Immature natural killer cell (primary cell): ENCODE measurements at regions not wholly inside any gene's neighbourhood (a gene's known extent, or its start where the extent isn't known, plus 50 kb on each side); places are given as distances from the start of the nearest gene placed in this dataset.

Experiments
- DNase-seq, 3 donors: peaks; one replicate each; pipeline ENCODE4 v3.0.0; 2022; ENCODE audit warnings: mixed read lengths in 1 of 3
- H3K27ac Mint-ChIP-seq, 6 donors: one replicate each; pipeline ENCODE4 v1.8.0; 2020; ENCODE audit warnings: mixed read lengths in 6 of 6, mild to moderate bottlenecking in 5 of 6, inconsistent platforms in 4 of 6, moderate library complexity in 3 of 6
- H3K27me3 Mint-ChIP-seq, 3 donors: one replicate each; pipeline ENCODE4 v1.8.0; 2020 to 2021; ENCODE audit warnings: low read depth in 3 of 3, mild to moderate bottlenecking in 3 of 3, mixed read lengths in 3 of 3, moderate library complexity in 3 of 3, inconsistent platforms in 1 of 3
- H3K36me3 Mint-ChIP-seq, 3 donors: one replicate each; pipeline ENCODE4 v1.8.0; 2020; ENCODE audit warnings: mixed read lengths in 3 of 3, inconsistent platforms in 2 of 3, mild to moderate bottlenecking in 2 of 3
- H3K4me1 Mint-ChIP-seq, 2 donors: one replicate each; pipeline ENCODE4 v1.8.0; 2020; ENCODE audit warnings: inconsistent platforms in 2 of 2, mild to moderate bottlenecking in 2 of 2, mixed read lengths in 2 of 2, moderate library complexity in 1 of 2
- H3K4me3 Mint-ChIP-seq, 5 donors: one replicate each; pipeline ENCODE4 v1.8.0; 2020; ENCODE audit warnings: mild to moderate bottlenecking in 5 of 5, mixed read lengths in 5 of 5, inconsistent platforms in 3 of 5, moderate library complexity in 3 of 5
- H3K9me3 Mint-ChIP-seq, 6 donors: one replicate each; pipeline ENCODE4 v1.8.0; 2020; ENCODE audit warnings: mild to moderate bottlenecking in 6 of 6, mixed read lengths in 6 of 6, inconsistent platforms in 4 of 6, moderate library complexity in 3 of 6

DNA sequence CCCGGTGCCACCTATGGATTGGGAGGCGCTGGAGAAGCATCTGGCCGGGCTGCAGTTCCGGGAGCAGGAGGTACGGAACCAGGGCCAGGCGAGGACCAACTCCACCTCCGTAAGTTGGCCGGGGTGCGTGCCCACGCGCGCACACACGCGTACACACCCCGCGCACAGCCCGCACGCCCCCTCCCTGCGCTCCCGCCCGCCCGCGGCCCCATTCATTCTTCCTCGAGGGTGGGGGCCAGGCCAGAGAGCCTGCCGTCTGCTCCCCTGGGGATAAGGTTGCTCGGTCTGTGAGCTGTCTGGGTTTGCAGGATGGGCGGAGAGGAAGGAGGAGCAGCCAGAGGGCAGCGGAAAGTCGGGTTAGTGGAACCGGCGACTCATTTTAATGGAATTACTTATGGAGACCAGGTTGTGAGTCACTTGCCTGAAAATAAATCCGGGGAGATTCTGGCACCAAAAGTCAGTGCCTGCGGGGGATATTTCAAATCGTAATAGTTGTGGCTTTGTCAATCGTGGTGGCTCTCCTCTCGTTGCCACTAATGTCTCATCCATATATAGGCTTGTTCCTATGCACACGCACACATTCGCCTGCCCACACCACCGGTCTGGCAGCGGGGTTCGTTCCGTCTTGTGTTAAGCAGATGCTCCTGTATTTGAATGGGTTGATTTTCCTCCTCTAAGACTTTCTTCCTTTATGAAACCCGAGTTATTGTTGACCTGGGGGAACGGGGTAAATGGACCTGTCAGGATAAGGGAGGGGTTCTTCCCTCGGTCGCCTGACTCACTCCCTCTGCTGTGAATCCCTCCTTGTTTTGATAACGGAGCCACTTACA, 223.4 kb upstream of the IL12A start:
- Mint-ChIP-seq H3K4me3 (peak overlapping the region; percentile 62 to 81 (median 67)), H3K27ac (no peak overlapping the region), H3K9me3 (no peaks in the 10 kb centered on the region), H3K36me3 (peaks cover 0 to 7% (median 4%) of the 10 kb centered on the region in 3 donors), H3K4me1 (peaks cover 6 to 14% of the 10 kb centered on the region in 2 donors), H3K27me3 (peaks cover 8 to 25% (median 18%) of the 10 kb centered on the region in 3 donors)
- DNase-seq: peak in 1 of 3 donors; percentile 2

DNA sequence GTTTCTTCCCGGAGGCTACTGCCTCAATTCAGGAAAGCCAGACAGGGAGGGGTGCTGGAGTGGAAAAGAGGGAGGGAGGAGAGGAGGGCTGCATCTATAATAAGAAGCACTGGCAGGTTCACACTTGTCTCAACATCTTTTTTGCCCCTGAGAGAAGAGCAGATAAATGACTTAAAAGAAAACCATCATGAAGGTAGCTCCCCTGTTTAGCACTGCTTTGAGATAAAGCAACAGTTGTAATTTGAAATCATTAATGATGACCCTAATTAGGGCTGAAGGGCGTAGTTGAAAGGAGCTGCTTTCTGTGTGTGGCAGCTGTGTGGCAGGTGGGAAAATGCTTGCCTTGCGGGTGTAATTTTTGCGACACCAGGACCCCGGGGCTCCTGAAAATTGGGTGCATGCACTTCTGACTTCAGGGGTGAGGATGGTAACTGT, 222.8 kb upstream of the IL12A start:
- Mint-ChIP-seq H3K27me3 (peaks cover 8 to 25% (median 18%) of the 10 kb centered on the region in 3 donors), H3K4me1 (peaks cover 6 to 14% of the 10 kb centered on the region in 2 donors), H3K4me3 (peak overlapping the region in 4 of 5 donors; percentile 62 to 81 (median 70)), H3K36me3 (peaks cover 0 to 7% (median 4%) of the 10 kb centered on the region in 3 donors), H3K9me3 (no peaks in the 10 kb centered on the region), H3K27ac (no peak overlapping the region)
- DNase-seq: no peak

- H3K36me3 Mint-ChIP-seq: peaks cover 0 to 7% (median 4%) of the 10 kb centered on the region in 3 donors
- H3K27me3 Mint-ChIP-seq: peaks cover 8 to 23% (median 17%) of the 10 kb centered on the region in 3 donors
- no peak overlapping the region for H3K27ac Mint-ChIP-seq
- no peak for DNase-seq
- no peak overlapping the region for H3K4me3 Mint-ChIP-seq
- H3K4me1 Mint-ChIP-seq: peaks cover 6 to 14% of the 10 kb centered on the region in 2 donors
- H3K9me3 Mint-ChIP-seq: no peaks in the 10 kb centered on the region
Measured at GRCh38 chr3:159766563-159767185, 222.0 kb upstream of the IL12A start.

DNA sequence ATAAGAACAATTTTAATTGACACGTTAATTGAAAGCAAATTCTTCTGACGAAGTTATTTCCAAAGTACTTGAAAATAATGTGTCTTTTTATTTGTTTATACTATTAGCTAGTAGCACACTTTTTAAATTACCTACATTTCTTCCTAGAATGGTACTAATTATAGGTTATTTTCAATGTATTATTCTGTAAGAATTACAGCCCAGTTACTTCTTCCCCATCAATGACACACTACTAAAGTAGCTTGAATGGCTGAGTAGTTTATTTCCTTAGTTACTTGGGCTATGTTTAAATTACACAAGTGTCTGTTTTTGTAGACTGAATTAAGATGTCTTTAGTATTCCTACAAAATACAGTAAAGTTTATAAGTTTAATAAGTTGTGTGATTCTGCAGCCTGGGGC, 217.6 kb upstream of the IL12A start:
- no peak overlapping the region for H3K4me3 Mint-ChIP-seq
- no peak for DNase-seq
- H3K4me1 Mint-ChIP-seq: no peaks in the 10 kb centered on the region
- peaks cover 0 to 4% (median 3%) of the 10 kb centered on the region in 3 donors for H3K27me3 Mint-ChIP-seq
- no peaks in the 10 kb centered on the region for H3K9me3 Mint-ChIP-seq
- H3K27ac Mint-ChIP-seq: no peak overlapping the region
- H3K36me3 Mint-ChIP-seq: no peaks in the 10 kb centered on the region

- DNase-seq: no peak
- Mint-ChIP-seq H3K4me3 (no peak overlapping the region), H3K27me3 (peaks cover 0 to 4% (median 3%) of the 10 kb centered on the region in 3 donors)
Measured at GRCh38 chr3:159771865-159772611, 216.6 kb upstream of the IL12A start.

GRCh38 chr3:159773706-159774105, 214.9 kb upstream of the IL12A start:
- H3K36me3 Mint-ChIP-seq: no peaks in the 10 kb centered on the region
- H3K4me3 Mint-ChIP-seq: no peak overlapping the region
- DNase-seq: no peak
- peaks cover 0 to 3% (median 0%) of the 10 kb centered on the region in 3 donors for H3K27me3 Mint-ChIP-seq
- H3K27ac Mint-ChIP-seq: no peak overlapping the region
- H3K4me1 Mint-ChIP-seq: no peaks in the 10 kb centered on the region
- H3K9me3 Mint-ChIP-seq: peaks cover 0 to 5% (median 0%) of the 10 kb centered on the region in 6 donors

More at GRCh38 chr3:159771865-159772611, 216.6 kb upstream of the IL12A start:
- H3K36me3 Mint-ChIP-seq: no peaks in the 10 kb centered on the region
- H3K4me1 Mint-ChIP-seq: no peaks in the 10 kb centered on the region
- no peak overlapping the region for H3K27ac Mint-ChIP-seq
- H3K9me3 Mint-ChIP-seq: peaks cover 0 to 5% (median 0%) of the 10 kb centered on the region in 6 donors

DNA sequence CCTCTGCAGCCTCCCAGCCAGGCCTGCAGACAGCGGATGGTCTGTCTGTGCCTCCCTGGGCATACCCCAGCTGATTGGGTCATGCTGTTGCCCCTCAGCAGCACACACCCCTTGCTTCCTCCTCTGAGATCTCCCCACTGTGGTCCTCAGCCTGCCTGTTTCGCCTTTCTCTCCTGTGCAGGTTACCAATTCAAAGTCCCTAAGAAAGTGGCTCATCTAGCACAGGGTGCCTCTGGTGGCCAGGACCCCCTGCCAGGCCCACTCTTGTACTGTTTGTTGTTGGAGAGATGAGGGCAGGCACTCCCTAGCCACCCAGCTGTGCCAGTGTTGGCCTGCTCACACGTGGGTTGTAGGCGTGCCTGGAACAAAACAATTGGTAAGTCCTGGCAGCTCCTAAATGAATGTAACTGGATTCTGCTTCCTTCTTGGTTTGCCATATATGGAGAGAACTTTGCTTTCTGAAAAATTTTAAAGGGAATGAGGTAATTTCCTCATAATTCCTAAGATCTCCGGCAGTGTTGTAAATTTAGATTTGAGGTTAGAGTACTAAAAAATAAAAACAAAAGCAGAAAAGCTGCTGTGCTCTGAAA, 213.2 kb upstream of the IL12A start:
- Mint-ChIP-seq H3K4me3 (no peak overlapping the region), H3K4me1 (no peaks in the 10 kb centered on the region), H3K36me3 (no peaks in the 10 kb centered on the region), H3K27me3 (peaks cover 0 to 3% (median 0%) of the 10 kb centered on the region in 3 donors), H3K9me3 (peaks cover 0 to 5% (median 0%) of the 10 kb centered on the region in 6 donors), H3K27ac (no peak overlapping the region)
- DNase-seq: no peak

DNA sequence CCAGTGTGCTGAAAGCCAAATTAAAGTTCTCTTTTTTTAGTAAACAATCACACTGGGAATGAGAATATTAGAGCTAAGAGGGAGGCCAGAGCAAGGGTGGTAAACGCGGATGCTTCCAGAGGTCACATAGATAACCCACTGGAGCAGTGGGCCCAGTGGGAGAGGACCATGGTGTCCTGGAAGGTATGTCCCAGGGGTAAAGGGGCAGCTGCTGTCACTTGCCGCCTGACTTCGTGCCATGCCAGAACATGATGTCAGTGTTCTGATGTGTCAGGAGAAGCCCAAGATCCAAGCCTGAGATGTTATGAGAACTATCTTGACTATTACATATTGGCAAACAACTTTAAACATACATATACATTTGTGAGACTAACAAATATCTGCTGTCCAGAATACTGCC, 211.9 kb upstream of the IL12A start:
- DNase-seq: no peak
- Mint-ChIP-seq H3K9me3 (peaks cover 0 to 5% (median 0%) of the 10 kb centered on the region in 6 donors), H3K27ac (no peak overlapping the region), H3K4me1 (no peaks in the 10 kb centered on the region), H3K27me3 (peaks cover 0 to 2% (median 0%) of the 10 kb centered on the region in 3 donors), H3K4me3 (no peak overlapping the region), H3K36me3 (no peaks in the 10 kb centered on the region)

DNA sequence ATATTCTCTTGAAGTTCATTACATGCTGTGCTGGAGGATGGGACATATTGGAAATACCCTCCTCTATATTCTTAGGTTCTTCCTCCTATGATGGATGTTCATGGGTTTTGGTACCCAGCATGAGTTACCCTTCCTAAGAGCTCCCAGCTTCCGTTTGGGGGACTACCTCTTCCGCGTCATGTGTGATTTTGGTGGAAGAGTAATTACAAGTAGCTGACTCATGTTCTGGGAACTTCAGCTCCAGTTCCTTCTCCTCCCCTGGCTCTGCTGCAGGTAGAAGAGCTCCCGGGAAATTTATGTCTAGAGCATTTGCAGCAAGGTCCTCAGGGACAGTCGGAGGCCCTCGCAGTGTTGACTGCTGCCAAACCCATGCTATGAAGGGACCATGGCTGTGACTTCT, 208.8 kb upstream of the IL12A start:
- peaks cover 0 to 3% (median 0%) of the 10 kb centered on the region in 3 donors for H3K27me3 Mint-ChIP-seq
- no peaks in the 10 kb centered on the region for H3K36me3 Mint-ChIP-seq
- H3K27ac Mint-ChIP-seq: no peak overlapping the region

DNA sequence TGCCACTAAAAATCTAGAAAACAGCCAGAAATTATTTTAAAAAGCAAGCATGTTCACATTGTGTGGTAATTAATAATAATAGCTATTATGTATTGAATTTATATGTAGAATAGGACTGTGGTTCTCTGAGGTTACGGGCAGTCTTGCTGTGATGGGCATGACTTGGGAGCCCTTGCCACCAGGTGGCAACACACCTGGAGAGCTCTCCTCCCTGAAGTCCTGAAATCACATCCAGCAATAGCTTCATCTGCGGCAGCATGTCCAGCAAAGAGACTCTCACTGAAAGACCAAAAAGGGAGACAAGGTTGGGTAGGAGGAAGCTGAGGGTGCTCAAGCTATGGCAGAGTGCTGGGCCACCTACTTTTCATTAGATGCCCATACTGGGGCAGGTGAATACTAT, 206.8 kb upstream of the IL12A start:
- H3K27me3 Mint-ChIP-seq: peaks cover 0 to 3% (median 0%) of the 10 kb centered on the region in 3 donors
- DNase-seq: no peak
- H3K27ac Mint-ChIP-seq: no peak overlapping the region
- no peaks in the 10 kb centered on the region for H3K4me1 Mint-ChIP-seq
- H3K36me3 Mint-ChIP-seq: no peaks in the 10 kb centered on the region
- no peak overlapping the region for H3K4me3 Mint-ChIP-seq
- peaks cover 0 to under 1% (median 0%) of the 10 kb centered on the region in 6 donors for H3K9me3 Mint-ChIP-seq

More for the DNA sequence above, 208.8 kb upstream of the IL12A start:
- Mint-ChIP-seq H3K4me3 (no peak overlapping the region), H3K9me3 (peaks cover 0 to 5% (median 0%) of the 10 kb centered on the region in 6 donors), H3K4me1 (no peaks in the 10 kb centered on the region)
- DNase-seq: no peak

- Mint-ChIP-seq H3K4me1 (no peaks in the 10 kb centered on the region), H3K27me3 (peaks cover 0 to 3% (median 0%) of the 10 kb centered on the region in 3 donors), H3K27ac (no peak overlapping the region), H3K9me3 (no peaks in the 10 kb centered on the region), H3K36me3 (no peaks in the 10 kb centered on the region), H3K4me3 (no peak overlapping the region)
- no peak for DNase-seq
Measured at GRCh38 chr3:159782724-159783421, 205.8 kb upstream of the IL12A start.

GRCh38 chr3:159783780-159784742, 204.6 kb upstream of the IL12A start:
- Mint-ChIP-seq H3K27ac (no peak overlapping the region), H3K9me3 (no peaks in the 10 kb centered on the region), H3K4me3 (no peak overlapping the region), H3K4me1 (no peaks in the 10 kb centered on the region), H3K27me3 (peaks cover 0 to 3% (median 0%) of the 10 kb centered on the region in 3 donors), H3K36me3 (no peaks in the 10 kb centered on the region)
- no peak for DNase-seq
